Left lung (tissue), 4 donors: ENCODE measurements at regions not wholly inside any gene's neighbourhood (a gene's known extent, or its start where the extent isn't known, plus 50 kb on each side); places are given as distances from the start of the nearest gene placed in this dataset.

Source experiments
- ATAC-seq: fragments of 200-7000 bp; cut with Tn5 transposase; one replicate; pipeline ENCODE4 v1.9.1; 2020; ENCODE audit warnings: moderate library complexity
- DNase-seq, 4 donors: peaks; one replicate each; pipeline ENCODE4 v3.0.0-alpha.2; 2013 to 2020
- H3K27ac ChIP-seq, 2 donors: fragments of 200-600 bp; sonication (generic) in 1 of 2; one replicate each; pipeline versions ENCODE4 v1.5.0 to v1.8.0; 2020 to 2021
- H3K27me3 ChIP-seq, 2 donors: fragments of 200-600 bp; sonication (generic) in 1 of 2; one replicate each; pipeline versions ENCODE4 v1.5.0 to v1.8.0; 2020 to 2021
- H3K36me3 ChIP-seq, 2 donors: fragments of 200-600 bp; sonication (generic) in 1 of 2; one replicate each; pipeline versions ENCODE4 v1.5.0 to v1.8.0; 2020 to 2021
- H3K4me1 ChIP-seq, 2 donors: fragments of 200-600 bp; one replicate each; pipeline ENCODE4 v1.8.0; 2021
- H3K4me3 ChIP-seq, 2 donors: fragments of 200-600 bp; sonication (generic) in 1 of 2; one replicate each; pipeline versions ENCODE4 v1.5.0 to v1.8.0; 2020 to 2021; ENCODE audit warnings: mild to moderate bottlenecking in 1 of 2
- H3K9me3 ChIP-seq, 2 donors: fragments of 200-600 bp; sonication (generic) in 1 of 2; one replicate each; pipeline versions ENCODE4 v1.5.0 to v1.8.0; 2020 to 2021
- intact Hi-C, 2 donors: fragments of 100-400 bp; cut with DNase I; formaldehyde crosslinking; loops; one replicate each; pipeline versions ENCODE4 v1.11.2 to v1.14.2; 2022
- TF ChIP-seq, protein P1 (sequence below), 2 donors: fragments of 200-600 bp; sonication (generic) in 1 of 2; IDR thresholded peaks; one replicate each; pipeline versions ENCODE4 v1.5.0 to v1.8.0; 2021; ENCODE audit warnings: antibody characterized with exemption in 2 of 2
- donor health status: DM: no; HTN: yes; CAD: no.
- donor health status: DM: no; HTN: no; CAD: no.

DNA sequence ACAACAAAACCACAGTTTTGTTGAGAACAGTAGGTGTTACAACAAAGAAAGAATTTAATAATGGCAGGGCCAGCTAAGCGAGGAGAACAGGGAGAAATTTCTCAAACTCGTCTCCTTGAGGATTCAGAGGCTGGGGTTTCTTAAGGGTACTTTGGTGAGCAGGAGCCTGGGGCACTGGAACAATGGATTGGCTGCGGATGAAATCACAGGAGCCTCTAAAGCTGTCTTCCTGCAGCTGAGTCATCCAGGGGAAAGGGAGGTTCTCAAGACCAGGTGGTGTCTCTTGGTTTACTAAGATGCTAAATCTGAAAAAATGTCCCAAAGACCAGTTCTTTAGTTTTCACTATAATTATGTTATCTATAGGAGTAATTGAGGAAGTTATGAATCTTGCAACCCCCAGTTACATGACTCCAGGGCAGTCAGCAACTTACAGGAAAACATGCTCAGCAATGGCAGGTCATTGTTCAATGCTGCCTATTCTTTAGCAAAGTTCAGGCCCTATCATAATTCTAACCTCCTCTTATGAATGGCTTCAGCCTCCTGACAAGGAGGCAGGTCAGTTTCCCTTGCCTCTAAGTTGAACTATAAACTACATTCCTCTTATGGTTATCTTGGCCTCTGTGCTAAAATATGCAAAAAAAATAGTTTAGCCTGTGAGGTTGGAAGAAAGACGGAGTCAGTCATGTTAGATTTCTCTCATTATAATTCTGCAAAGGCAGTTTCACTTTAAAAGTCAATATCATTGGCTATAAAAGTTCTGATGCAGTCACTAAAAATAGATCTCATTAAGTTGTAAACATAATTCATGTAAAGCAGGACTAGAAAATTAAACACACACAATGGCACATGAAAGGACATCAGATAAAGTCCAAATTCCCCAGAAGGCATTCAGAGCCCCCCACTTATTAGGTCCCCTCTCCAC lies 63.3 kb upstream of the CKS2 start:
- H3K27me3 ChIP-seq: no peaks in the 10 kb centered on the region
- DNase-seq (no peak), ATAC-seq (no peak)
- no peaks in the 10 kb centered on the region for H3K36me3 ChIP-seq
- H3K4me3 ChIP-seq: no peak overlapping the region
- no peak overlapping the region for H3K27ac ChIP-seq
- H3K9me3 ChIP-seq: no peaks in the 10 kb centered on the region
- intact Hi-C loops: no loop called here
- TF ChIP-seq, protein P1, sequence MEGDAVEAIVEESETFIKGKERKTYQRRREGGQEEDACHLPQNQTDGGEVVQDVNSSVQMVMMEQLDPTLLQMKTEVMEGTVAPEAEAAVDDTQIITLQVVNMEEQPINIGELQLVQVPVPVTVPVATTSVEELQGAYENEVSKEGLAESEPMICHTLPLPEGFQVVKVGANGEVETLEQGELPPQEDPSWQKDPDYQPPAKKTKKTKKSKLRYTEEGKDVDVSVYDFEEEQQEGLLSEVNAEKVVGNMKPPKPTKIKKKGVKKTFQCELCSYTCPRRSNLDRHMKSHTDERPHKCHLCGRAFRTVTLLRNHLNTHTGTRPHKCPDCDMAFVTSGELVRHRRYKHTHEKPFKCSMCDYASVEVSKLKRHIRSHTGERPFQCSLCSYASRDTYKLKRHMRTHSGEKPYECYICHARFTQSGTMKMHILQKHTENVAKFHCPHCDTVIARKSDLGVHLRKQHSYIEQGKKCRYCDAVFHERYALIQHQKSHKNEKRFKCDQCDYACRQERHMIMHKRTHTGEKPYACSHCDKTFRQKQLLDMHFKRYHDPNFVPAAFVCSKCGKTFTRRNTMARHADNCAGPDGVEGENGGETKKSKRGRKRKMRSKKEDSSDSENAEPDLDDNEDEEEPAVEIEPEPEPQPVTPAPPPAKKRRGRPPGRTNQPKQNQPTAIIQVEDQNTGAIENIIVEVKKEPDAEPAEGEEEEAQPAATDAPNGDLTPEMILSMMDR (IDR thresholded peaks at IDR 0.05): no peak
- H3K4me1 ChIP-seq: peaks cover 0 to 2% of the 10 kb centered on the region in 2 donors

DNA sequence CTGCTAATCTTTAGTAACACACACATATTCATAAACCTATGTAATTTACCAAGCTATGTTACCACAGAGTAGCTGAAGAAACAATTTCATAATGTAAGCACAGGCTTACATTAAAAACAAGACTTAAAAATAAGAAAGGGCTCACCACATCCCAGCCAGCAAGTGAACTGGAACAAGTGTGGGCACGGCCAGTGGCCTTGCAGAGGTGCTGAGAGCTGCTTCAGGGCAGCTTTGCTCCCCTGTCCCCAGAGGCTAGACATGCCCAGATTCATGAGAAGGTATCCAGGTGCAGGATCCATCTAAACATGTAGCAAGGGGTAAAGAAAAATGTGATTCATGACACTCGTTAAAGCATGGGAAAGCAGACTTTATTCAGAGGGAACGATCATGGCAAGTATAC lies 62.0 kb upstream of the CKS2 start:
- Histone ChIP-seq H3K36me3 (no peaks in the 10 kb centered on the region), H3K9me3 (no peaks in the 10 kb centered on the region), H3K27me3 (no peaks in the 10 kb centered on the region), H3K4me1 (no peaks in the 10 kb centered on the region), H3K4me3 (no peak overlapping the region), H3K27ac (no peak overlapping the region)
- intact Hi-C loops: no loop called here
- DNase-seq (no peak), ATAC-seq (no peak)
- TF ChIP-seq, protein P1 (IDR thresholded peaks at IDR 0.05): no peak

DNA sequence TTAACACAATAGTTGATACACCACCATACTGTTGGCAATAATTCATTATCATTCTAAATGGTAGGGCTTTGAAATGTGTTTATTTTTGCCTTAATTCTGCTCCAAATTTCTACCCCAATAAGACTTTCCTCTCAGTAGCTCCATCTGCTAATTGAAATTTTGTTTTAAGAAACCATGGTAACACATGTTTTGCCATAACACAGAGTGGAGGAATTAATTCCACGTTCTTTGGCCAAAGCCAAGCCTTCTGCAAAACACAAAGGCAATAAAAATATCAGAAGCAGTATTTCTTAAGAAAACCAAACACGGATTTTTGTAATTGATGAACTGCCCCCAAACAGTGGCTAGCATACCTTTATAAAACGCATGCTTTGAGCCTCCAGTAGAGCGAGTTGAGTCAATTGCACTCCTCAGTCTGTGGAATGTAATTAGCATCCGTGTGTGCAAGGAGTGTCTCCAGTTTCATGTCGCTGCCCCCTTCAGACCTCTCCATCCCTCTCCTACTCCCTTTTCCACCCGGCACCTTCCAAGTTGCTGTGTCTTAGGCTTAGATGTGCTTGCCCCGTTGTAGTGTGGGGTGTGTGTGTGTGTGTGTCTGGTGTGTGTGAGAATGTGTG lies 58.2 kb upstream of the CKS2 start:
- Histone ChIP-seq H3K4me3 (no peak overlapping the region), H3K9me3 (no peaks in the 10 kb centered on the region), H3K27ac (no peak overlapping the region), H3K36me3 (no peaks in the 10 kb centered on the region), H3K4me1 (no peaks in the 10 kb centered on the region), H3K27me3 (no peaks in the 10 kb centered on the region)
- DNase-seq (no peak), ATAC-seq (peak; percentile 89)
- intact Hi-C loops: no loop called here
- TF ChIP-seq, protein P1 (IDR thresholded peaks at IDR 0.05): no peak

DNA sequence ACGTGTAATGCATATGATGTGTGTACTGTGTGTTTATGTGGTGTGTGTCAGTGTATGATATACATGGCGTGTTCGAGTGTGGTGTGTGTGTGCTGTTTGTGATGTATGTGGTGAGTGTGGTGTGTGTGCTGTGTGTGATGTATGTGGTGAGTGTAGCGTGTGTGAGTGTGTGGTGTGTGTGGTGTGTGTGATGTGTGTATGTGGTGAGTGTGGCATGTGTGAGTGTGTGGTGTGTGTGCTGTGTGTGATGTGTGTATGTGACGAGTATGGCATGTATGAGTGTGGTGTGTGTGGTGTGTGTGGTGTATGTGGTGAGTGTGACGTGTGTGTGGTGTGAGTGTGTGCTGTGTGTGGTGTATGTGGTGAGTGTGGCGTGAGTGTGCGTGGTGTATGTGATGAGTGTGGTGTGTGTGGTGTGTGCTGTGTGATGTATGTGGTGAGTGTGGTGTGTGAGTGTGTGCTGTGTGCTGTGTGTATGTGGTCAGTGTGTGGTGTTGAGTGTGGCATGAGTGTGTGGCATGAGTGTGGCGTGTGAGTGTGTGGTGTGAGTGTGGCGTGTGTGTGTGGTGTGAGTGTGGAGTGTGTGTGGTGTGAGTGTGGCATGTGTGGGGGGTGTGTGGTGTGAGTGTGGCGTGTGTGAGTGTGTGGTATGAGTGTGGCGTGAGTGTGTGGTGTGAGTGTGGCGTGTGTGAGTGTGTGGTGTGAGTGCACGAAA lies 56.8 kb upstream of the CKS2 start:
- TF ChIP-seq, protein P1 (IDR thresholded peaks at IDR 0.05): no peak
- H3K4me1 ChIP-seq: no peaks in the 10 kb centered on the region
- H3K27ac ChIP-seq: no peak overlapping the region
- no peak for DNase-seq
- H3K4me3 ChIP-seq: no peak overlapping the region
- intact Hi-C loops: no loop called here
- ATAC-seq: no peak
- no peaks in the 10 kb centered on the region for H3K36me3 ChIP-seq
- H3K9me3 ChIP-seq: no peaks in the 10 kb centered on the region
- H3K27me3 ChIP-seq: no peaks in the 10 kb centered on the region

DNA sequence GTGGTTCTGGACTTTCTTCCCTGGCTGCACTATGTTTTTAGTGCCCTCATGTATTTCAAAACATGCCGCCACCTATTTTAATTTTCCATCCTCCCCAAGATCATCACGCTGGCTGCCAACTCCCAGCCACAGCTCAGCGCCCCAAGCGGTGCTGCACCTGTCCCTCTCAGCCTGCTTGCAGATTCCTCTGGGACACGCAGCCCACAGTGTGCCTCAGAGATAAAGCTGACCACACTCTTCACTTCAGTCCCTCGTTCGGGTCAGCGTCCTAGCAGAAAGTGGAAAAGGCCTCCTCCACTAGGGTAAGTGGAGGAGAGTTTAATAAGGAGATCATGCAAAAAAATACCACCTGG lies 56.2 kb upstream of the CKS2 start:
- H3K27me3 ChIP-seq: no peaks in the 10 kb centered on the region
- no peak overlapping the region for H3K27ac ChIP-seq
- no peak for DNase-seq
- H3K36me3 ChIP-seq: no peaks in the 10 kb centered on the region
- H3K4me3 ChIP-seq: no peak overlapping the region
- TF ChIP-seq, protein P1 (IDR thresholded peaks at IDR 0.05): no peak
- no peak for ATAC-seq
- H3K4me1 ChIP-seq: no peaks in the 10 kb centered on the region
- intact Hi-C loops: no loop called here
- no peaks in the 10 kb centered on the region for H3K9me3 ChIP-seq
